HG02884 (cell line): ENCODE measurements at regions not wholly inside any gene's neighbourhood (a gene's known extent, or its start where the extent isn't known, plus 50 kb on each side); places are given as distances from the start of the nearest gene placed in this dataset.

ENCODE experiments used
- ATAC-seq: cut with Tn5 transposase; IDR thresholded peaks from one replicate; pipeline ENCODE4 v1.9.1; 2021; ENCODE audit warnings: mild to moderate bottlenecking, moderate library complexity; ENCODE audit not compliant: unreplicated experiment

DNA sequence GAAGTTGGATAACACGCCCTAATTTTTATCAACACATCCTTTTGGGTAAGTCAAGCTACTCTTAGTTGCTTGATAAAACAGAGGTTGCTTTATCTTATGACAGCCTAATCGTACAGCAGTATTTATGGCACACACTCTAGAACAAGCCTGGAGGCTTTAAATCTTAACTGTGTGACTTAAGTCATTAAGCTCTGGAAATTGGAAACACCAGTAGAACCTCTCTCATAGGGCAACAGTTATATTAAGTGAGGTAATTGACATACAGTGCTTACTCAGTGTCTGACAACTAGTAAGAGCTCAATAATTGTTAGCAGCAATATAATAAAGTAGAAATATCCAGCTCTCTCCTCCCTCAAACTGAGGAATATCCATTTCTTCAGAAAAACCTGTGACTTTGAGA is 808.9 kb upstream of the WWC1 start:
- no peak for ATAC-seq

DNA sequence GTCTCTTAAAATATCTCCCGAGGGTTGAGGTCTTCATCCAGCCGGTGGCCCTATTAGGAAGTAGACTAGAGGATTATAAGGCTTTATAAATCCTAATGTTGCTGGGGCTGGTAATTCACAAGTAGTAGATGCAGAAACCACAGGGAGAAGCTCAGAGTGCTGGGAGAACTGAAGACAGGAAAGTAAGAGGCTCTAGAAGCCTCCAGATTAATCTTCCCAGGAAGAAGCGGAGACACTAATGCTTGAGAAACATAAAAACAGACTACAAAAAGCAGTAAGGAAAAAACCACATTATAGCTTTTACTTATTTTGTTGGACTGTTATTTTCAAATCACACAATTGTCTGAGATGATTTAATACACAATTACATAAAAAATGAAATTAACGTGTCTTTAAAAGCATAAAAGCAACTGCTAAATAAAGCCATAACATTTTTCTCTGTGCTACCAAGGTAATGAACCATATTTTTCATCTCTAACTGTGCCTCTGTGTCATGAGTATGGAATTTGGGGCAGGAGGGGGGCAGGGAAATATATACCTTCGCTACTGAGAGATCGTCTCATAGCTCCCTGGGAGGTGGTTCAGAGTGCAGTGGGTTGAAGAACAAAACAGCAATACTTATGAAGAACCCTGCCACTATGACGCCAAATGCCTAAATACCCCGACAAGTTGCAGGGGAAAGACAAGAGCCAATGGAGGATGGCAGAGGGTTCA is 806.2 kb upstream of the WWC1 start:
- ATAC-seq, result no peak

DNA sequence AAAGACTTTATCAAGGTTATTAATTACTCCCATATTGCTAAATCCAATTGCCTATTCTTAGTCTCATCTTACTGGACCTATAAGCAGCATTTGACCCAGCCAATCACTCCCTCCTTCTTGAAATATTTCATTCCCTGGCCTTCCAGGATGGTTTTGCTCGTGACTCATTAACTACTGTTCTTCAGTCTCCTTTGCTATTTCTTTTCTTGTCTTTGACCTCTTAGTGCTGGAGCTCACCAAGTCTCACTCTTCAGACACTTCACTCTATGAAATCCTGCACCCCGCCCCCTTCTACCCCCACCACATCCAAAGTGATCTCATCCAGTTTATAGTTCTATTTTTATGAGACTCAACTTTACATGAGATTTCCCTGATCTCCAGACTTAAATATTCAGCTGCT is 803.1 kb upstream of the WWC1 start:
- no peak for ATAC-seq

DNA sequence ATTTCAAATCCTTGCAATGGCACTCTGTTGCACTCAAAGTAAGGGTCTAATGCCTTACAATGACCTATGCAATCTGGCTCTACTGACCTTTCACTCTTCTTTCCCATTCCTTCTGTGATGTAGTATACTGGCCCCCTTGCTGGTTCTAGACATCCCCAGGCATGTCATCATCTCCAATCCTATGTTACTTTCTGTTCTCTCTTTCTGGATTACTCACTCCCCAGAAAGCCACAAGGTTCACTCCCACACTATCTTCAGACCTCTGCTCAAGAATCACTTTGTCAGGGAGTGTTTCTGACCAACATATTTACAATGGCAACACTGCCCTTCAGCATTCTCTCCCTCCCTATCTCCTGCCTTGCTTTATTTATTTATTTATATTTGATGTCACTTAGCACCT is 802.2 kb upstream of the WWC1 start:
- peak; percentile 95 for ATAC-seq

DNA sequence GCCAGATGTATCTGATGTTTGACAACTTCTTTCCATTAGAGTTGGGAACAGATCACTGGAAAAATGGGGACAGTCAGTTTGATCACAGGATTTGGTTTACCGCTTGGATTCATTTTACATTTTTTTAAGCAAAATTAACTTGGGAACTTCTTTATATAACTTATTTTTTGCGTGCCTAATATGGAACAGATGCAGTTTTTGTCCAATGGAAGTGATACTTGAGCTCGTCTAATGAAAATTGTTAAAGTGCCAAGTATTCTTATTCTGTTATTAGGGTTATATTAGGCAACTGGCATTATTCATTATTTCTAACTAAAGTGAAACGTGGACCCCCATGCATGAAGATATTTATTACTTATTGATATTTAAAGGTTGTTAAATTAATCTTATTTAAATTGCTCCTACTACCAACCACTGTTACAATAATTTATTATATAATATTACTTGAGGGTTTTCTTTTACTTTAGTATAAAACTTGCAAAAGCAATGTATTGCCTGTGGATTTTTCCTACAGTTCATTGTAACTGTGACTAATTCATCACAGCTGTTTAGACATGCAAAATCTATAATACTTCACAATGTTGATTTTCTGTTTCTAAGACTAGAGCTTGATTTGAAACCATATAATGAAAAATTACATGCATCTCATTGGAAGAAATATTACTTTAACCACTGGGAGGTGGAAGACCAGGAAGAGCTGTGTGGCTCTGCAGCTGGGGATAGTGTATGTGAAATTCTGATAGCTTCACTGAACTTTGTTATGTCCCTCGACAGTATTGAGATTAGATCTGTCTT is 787.3 kb upstream of the WWC1 start:
- no peak for ATAC-seq

DNA sequence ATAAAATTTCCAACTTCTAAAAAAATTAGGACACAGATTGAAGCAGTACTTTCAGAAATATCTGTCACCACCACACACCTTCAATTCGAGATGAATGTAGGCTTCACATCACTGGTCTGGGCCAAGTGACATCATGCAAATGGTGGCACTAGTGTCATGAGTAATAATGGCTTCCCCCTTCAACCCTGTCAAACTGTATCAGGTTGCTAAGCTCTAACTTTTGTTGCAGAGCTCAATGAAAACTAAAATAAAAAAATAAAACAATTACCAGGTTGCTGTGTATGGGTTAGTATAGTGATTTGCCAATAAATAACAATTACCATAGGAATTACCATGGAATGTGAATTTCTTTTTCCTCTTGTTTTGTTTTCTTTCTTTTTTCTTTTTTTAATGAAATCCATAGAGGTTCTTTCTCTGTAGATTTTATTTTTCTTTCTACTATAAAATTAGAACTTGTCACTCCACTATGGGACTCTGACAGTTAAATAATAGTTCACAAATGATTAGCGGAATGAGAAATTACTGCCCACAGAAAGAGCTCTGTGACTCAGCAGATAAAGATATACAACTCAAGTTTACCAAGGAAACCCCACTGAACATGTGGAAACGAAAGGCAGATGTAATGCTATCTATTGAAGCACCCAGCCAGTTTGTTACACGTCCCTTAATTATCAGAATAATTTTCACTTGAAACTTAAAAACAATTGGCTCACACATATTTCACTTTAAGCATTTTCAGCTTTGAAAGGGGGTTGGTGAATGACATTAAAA is 783.8 kb upstream of the WWC1 start:
- no peak for ATAC-seq

DNA sequence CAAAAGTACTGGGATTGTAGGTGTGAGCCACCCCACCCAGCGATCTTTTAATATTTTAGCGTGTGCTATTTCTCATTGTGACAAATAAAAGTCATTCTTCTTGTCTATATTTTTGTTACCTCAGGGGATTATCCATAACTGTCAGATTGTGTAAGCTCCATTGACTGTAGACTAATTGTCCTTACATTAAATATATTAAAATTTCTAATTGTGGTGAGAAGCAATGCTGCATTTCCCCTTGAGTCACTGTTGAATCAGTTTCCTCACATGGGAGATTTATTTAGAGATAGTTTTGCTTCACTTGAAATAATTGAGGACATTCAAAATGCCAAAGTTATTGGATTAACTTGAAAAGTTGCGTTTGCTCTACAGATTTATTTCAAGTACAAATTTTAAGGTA is 782.4 kb upstream of the WWC1 start:
- no peak for ATAC-seq

DNA sequence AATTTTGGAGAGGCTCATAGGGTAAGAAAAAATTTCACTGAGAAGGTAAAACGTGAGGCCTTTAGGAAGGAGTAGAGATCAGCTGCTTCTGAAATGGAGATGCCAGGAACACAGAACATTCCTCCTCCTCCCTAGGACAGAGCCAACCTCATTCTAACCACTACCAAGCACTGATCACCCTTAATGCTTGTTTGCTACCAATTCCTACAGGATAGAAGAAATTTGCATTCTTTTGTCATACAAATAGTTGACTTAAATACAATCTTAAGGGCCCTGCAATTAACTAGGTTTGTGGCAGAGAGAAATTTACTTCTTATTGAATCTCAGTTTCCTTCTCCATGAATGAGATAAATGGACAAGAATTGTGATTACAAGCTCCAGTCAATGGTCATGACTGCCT is 780.2 kb upstream of the WWC1 start:
- no peak for ATAC-seq

DNA sequence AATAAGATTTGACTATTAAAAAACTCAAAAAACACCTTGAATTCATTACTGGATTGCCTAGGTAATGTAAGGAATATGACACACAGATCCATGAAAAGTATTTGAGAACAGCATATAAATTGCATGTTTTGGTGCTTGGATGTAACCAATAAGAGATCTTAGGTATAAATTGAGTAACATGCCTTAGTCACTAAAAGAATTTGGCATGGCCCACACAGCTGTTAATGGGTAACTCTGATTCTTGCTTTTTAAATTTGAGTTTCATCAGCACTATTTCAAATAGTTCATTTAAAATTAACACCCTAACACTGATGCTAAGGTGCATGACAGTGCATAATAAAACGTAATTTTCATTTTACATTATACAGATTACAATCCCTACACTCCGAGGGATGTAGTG is 779.3 kb upstream of the WWC1 start:
- no peak for ATAC-seq

DNA sequence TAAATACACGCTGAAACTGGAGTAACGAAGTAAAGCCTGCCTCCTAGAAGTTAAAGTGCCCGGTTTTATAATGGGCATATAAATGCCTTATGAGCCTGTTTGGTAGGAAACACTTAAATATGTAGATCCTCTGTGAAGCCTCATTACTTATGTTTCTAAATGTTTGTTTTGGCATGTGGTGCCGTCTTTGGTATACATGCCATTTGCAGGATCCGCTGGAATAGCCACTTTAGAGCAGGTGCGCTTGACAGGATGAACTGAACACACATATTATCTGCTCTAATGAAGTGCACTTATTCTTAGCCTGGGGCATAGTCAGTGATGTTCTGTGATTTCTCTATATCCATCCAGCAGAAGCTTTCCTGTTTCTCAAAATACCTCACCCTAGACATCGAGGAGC is 778.1 kb upstream of the WWC1 start:
- no peak for ATAC-seq

DNA sequence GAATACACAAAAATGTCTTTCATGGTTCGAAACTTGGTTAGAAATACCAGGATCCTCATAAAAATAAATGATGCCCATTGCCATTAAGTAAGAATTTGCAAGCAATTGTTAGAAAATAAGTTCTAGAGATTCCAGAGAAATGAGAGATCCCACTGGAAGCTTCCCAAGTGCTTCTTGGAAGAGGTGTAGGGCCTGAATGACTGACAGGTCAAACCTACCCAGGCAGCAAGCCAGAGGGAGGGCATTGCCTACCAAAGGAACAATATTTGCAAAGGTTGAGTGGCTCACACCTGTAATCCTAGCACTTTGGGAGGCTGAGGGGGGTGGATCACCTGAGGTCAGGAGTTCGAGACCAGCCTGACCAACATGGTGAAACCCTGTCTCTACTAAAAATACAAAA is 777.0 kb upstream of the WWC1 start:
- ATAC-seq, result no peak

DNA sequence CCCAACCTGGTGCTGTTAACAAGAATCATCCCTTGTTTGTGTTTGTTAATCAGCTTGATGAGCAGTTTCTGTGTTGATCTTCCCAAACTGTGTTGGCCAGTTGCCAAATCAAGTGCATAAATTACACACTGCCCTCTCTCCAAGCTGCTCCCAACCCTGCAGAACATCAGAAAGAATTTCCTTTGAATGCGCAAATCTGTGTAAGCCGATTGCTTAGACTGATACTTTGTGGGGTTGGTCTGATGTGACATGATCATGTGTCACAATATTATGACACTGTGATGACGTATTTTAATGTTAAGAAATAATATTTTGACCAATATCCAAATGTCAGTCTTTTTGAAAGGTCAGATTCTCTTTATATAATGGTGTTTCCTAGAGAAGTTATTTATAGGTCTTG is 766.4 kb upstream of the WWC1 start:
- no peak for ATAC-seq

DNA sequence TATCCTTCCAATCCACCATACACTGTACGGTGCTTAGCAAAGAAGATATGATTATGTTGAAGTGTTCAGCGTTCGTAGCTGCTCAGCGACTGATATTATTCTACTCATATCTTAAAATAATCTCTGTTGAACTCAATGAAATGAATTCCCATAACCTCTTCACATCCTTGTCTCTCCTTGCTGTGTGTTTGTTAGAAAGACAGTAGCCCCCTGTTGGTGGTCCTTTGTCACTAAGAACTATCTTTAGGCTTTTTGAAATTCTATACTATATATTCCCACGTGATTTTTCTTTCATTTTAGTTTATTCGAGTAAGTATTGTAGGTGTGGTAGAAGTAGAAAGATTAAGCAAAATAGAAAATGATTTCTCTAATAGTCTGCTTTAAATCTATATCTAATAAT is 762.8 kb upstream of the WWC1 start:
- ATAC-seq, result no peak

DNA sequence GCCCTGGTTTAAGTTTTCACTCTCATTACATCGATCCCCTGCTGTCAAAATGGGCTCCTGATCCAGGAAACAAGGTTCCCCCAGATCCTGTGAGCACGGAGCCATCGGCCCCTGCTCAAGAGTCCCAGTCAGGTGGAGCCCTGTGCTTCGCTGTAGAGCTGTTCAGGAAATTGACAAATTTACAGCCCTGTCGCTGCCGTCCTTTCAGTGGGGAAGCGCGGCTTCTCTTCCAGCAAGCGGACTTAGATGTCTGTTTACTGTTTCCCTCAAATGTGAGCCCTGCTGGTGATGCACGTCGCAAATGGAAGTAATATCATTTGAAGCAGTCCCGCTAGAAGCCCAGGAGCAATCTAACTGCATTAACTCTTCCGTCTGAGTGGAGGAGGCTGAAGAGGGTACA is 760.9 kb upstream of the WWC1 start:
- ATAC-seq, result no peak

DNA sequence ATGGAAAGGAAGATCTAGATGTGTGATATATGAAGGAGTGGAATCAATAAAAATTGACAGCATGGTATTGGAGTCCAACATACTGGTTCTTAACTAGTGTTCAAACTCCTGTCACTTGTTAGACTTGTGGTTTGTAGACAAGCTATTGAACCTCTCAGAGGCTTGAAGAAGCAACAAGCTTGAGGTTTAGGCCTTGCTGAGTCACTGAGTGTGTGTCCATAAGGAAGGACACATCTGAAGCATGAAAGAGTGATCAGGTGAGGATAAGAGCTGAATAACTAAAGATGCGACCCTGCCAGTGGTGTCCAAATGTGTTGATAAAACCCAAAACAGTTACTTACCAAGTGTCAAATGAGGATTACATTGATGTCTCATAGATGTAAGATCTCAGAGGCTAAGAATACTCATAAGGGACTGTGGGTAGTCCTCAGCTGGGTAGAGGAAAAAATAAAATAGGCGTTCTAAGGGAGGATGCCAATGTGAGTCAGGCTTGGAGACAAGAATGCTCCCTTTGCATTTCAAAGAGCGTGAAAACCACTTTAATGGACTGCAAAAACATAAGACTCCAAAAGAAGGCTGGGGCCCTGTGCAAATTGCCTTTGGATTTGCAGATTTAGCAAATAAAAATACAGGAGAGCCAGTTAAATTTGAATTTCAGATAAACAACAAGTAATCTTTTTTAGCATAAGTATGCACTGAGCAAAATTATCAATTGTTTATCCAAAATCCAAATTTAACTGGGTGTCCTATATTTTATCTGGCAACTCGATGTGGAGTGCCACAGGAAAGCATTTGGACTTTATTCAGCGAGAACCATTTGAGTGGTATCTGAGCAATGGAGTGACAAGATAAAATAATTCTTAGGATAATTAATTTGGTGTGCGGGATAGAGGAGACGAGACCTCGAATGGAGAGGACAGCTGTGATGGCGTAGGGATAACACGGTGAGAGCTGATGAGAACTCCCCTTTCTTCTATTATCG is 757.3 kb upstream of the WWC1 start:
- no peak for ATAC-seq

DNA sequence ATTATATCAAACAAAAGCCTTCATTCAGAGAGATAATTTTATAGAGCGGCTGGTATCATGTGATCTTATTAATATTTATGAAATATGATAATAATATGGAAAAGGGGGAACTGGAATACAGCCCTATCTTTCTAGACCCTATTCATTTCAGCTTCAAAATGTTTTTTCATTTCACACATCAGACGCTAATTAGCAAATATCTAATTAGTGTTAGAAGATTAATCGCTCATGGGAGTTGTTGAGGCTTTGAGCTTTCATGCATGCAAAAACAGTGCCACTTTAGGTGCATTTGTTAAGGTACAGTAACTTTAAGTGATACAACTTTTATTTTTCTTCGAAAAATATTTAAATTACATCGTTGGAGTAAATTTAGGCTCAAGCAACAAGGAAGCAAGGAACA is 751.7 kb upstream of the WWC1 start:
- no peak for ATAC-seq

DNA sequence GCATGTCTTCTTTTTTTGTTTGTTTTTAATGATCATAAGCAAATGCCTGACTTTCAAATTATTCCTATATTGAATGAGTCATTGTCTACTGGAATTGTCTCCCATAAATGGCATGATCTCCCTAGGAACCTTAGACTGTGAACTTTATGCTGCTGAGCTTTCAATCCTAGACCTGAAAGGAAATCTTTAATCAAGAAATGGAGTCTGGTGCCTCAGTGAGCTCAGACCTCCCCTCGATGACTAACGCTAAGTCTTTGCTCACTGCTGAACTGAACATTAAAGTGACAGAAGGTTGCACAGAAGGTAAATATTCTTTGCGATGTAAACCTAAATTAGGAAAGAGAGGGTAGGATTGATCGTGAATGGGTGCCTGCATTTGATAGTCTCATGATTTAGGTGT is 745.2 kb upstream of the WWC1 start:
- ATAC-seq, result no peak

DNA sequence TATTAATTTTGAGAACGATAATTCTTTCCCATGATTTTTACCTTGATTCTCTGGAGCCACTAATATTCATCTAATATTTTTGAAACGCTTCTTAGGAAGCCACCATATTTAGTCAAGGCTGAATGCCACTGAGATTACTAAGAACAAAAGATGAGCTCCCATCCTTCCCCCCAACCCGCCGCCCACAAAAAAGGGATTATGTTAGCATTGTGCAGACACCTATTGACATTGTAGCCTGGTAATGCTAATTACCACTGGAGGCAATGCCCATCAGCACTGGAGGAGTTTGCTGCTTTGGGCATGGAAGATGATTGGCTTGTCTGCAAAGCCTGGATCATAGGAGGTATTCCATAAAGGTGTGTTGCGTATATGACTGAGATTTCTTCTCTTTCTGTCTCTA is 739.1 kb upstream of the WWC1 start:
- no peak for ATAC-seq

DNA sequence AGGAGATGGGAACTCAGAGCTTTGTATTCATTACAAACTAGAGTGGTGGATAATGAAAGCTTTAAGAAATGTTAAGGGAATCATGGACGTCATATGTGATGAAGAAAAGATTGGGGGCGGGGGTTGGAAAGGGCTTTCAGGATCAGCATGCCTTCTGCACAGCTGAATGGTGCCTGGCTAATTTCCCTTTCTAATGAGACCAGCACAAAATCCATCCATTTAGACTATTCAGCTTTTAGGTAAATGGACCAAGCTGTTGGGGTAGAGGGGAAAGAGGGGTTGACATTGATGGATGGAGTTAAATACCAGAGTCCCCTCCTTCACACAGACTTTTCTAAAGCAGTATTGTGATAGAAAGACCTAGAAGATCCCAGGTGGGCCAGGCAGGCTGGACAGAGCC is 737.9 kb upstream of the WWC1 start:
- no peak for ATAC-seq

DNA sequence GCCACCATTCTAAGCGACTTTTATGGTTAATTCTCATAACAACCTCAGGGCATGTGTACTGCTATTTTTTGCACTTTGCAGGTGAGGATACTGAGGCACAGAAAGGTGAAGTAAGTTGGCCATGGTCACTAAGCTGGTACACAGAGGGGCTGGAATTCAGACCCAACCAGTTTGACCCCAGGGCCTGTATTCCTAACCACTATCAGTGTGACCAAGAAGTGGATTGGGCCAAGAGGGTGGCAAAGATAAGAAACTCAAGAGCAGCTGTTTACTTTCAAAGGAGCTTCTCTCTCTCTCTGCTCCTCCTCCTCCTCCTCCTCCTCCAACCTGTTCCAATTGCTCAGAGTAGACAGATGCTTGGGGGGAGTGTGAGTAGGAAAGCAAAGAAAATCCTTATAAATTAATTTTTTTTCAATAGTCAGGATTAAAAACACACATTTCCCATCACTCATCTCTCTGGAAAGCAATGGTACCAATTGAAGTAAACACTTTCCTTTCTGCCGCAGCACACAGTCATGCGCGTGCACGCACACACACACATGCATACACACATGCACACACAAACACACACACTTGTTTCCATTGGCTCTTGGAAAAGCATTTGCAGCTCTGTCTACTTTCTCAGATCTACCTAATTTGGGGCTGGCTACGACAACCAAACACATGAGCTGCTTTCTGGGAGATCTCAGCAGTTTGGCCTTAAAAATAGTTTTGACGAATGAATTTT is 736.7 kb upstream of the WWC1 start:
- ATAC-seq, result no peak
